T-cell (primary cell): ENCODE measurements at regions not wholly inside any gene's neighbourhood (a gene's known extent, or its start where the extent isn't known, plus 50 kb on each side); places are given as distances from the start of the nearest gene placed in this dataset.
"Not testable (repeated sequence)": the region's sequence is repeated elsewhere in the genome, so short reads cannot be mapped to it uniquely, and the experiment has no call there.

ENCODE experiments used
- ATAC-seq, 4 experiments: fragments of 200-7000 bp in 3 of 4; fragments of 150-1000 bp in 1 of 4; cut with Tn5 transposase; replicated peaks in 1 of 4; 1 replicate in 3 of 4; 2 replicates in 1 of 4; pipeline ENCODE4 v1.10.0; 2021; ENCODE audit warnings: moderate library complexity in 3 of 4, mild to moderate bottlenecking in 2 of 4, moderate number of reproducible peaks in 1 of 4
- CTCF ChIA-PET, 2 donors: fragments of 300-600 bp; sonication (Branson Sonifier 250); formaldehyde crosslinking; loops; one replicate each; lab custom pipeline; 2022; ENCODE audit warnings: antibody characterized with exemption in 2 of 2; lab: Charles Lee
- POLR2A ChIA-PET, 2 donors: fragments of 300-600 bp; sonication (Branson Sonifier 250); formaldehyde crosslinking; loops; one replicate each; lab custom pipeline; 2022; ENCODE audit warnings: antibody characterized with exemption in 2 of 2; lab: Charles Lee
- DNase-seq, 35 experiments: peaks; one replicate each; pipeline versions ENCODE4 v3.0.0 to v3.0.0-alpha.2; 2013 to 2023
- H3K27ac ChIP-seq: one replicate; pipeline ENCODE4 v1.5.1; 2013; ENCODE audit warnings: low read length
- H3K27me3 ChIP-seq, 2 experiments: replicated peaks in 1 of 2; 1 replicate in 1 of 2; 2 replicates in 1 of 2; pipeline versions ENCODE4 v1.6.1 to v1.7.0; 2013; ENCODE audit warnings: low read length in 1 of 2, mixed read lengths in 1 of 2; ENCODE audit not compliant: control insufficient read depth in 2 of 2, insufficient read depth in 2 of 2; ENCODE audit errors: extremely low read depth in 1 of 2
- H3K36me3 ChIP-seq, 2 donors: 1 replicate in 1 of 2; 2 replicates in 1 of 2; pipeline versions ENCODE4 v1.6.1 to v1.7.0; 2013; ENCODE audit warnings: low read length in 1 of 2; ENCODE audit not compliant: control insufficient read depth in 2 of 2, insufficient read depth in 1 of 2; ENCODE audit errors: extremely low read depth in 1 of 2
- H3K4me1 ChIP-seq, 2 experiments: 1 replicate in 1 of 2; 2 replicates in 1 of 2; pipeline versions ENCODE4 v1.6.1 to v1.7.0; 2013; ENCODE audit warnings: low read length in 2 of 2, mixed read lengths in 1 of 2; ENCODE audit not compliant: insufficient read depth in 2 of 2, control insufficient read depth in 1 of 2; ENCODE audit errors: extremely low read depth in 1 of 2
- H3K4me3 ChIP-seq, 2 donors: 1 replicate in 1 of 2; 2 replicates in 1 of 2; pipeline versions ENCODE4 v1.5.1 to v1.7.0; 2013; ENCODE audit warnings: mild to moderate bottlenecking in 2 of 2, low read length in 1 of 2, moderate library complexity in 1 of 2; ENCODE audit not compliant: control insufficient read depth in 1 of 2; ENCODE audit errors: extremely low read depth in 1 of 2
- H3K9me3 ChIP-seq: 2 replicates; pipeline ENCODE4 v1.7.0; 2013
- H3K27ac Mint-ChIP-seq, 2 donors: one replicate each; pipeline ENCODE4 v1.8.0; 2020 to 2021; ENCODE audit warnings: mild to moderate bottlenecking in 2 of 2, mixed read lengths in 2 of 2
- H3K27me3 Mint-ChIP-seq, 2 donors: one replicate each; pipeline ENCODE4 v1.8.0; 2021 to 2022; ENCODE audit warnings: mixed read lengths in 2 of 2
- H3K36me3 Mint-ChIP-seq: one replicate; pipeline ENCODE4 v1.8.0; 2021; ENCODE audit warnings: mixed read lengths
- H3K4me1 Mint-ChIP-seq, 3 donors: one replicate each; pipeline ENCODE4 v1.8.0; 2020 to 2022; ENCODE audit warnings: mixed read lengths in 3 of 3, mild to moderate bottlenecking in 1 of 3
- H3K4me3 Mint-ChIP-seq, 3 donors: one replicate each; pipeline ENCODE4 v1.8.0; 2020 to 2022; ENCODE audit warnings: mild to moderate bottlenecking in 3 of 3, mixed read lengths in 3 of 3, moderate library complexity in 3 of 3
- H3K9me3 Mint-ChIP-seq, 3 donors: one replicate each; pipeline ENCODE4 v1.8.0; 2020 to 2022; ENCODE audit warnings: mixed read lengths in 3 of 3
- WGBS: methylation state at CpG from one replicate; pipeline ENCODE4 v1.1.5; 2013; ENCODE audit warnings: missing lambda C conversion rate; ENCODE audit not compliant: insufficient coverage; 5-methylcytosine and 5-hydroxymethylcytosine counted together

- H3K36me3 Mint-ChIP-seq, result no peaks in the 10 kb centered on the region
- Histone ChIP-seq H3K4me3 (no peak overlapping the region), H3K9me3 (peaks cover 3% of the 10 kb centered on the region), H3K27ac (no peak overlapping the region), H3K27me3 (no peaks in the 10 kb centered on the region), H3K36me3 (no peaks in the 10 kb centered on the region), H3K4me1 (no peaks in the 10 kb centered on the region)
- no peak overlapping the region for H3K4me3 Mint-ChIP-seq
- WGBS, result no CpG with 5 or more reads among the region's 3 CpGs
- no peaks in the 10 kb centered on the region for H3K4me1 Mint-ChIP-seq
- H3K9me3 Mint-ChIP-seq, result peaks cover 8 to 33% (median 26%) of the 10 kb centered on the region in 3 donors
- CTCF ChIA-PET, result no interaction called here
- ATAC-seq (no peak), DNase-seq (no peak)
- H3K27me3 Mint-ChIP-seq, result no peaks in the 10 kb centered on the region
- H3K27ac Mint-ChIP-seq, result no peak overlapping the region
- POLR2A ChIA-PET, result interaction anchor here in 1 of 2 donors (0.6 kb wide), 2 partner anchors 33 to 1625 kb away, joined by 4 to 6 read pairs; no protein-coding TSS in a partner anchor
Measured at GRCh38 chr13:67474115-67474514, 244.0 kb upstream of the PCDH9 start.

GRCh38 chr13:67469623-67470022 lies 239.5 kb upstream of the PCDH9 start:
- H3K27me3 Mint-ChIP-seq, result no peaks in the 10 kb centered on the region
- Histone ChIP-seq H3K9me3 (peaks cover 3% of the 10 kb centered on the region), H3K27me3 (no peaks in the 10 kb centered on the region), H3K4me1 (no peaks in the 10 kb centered on the region), H3K4me3 (no peak overlapping the region), H3K27ac (no peak overlapping the region), H3K36me3 (no peaks in the 10 kb centered on the region)
- no CpG with 5 or more reads among the region's 3 CpGs for WGBS
- H3K9me3 Mint-ChIP-seq, result peaks cover 16 to 51% (median 33%) of the 10 kb centered on the region in 3 donors
- ChIA-PET POLR2A (no interaction called here), CTCF (no interaction called here)
- H3K27ac Mint-ChIP-seq, result no peak overlapping the region
- no peak overlapping the region for H3K4me3 Mint-ChIP-seq
- no peaks in the 10 kb centered on the region for H3K4me1 Mint-ChIP-seq
- no peaks in the 10 kb centered on the region for H3K36me3 Mint-ChIP-seq
- no peak for DNase-seq
- no peak for ATAC-seq

- no peak for ATAC-seq
- Mint-ChIP-seq H3K27me3 (no peaks in the 10 kb centered on the region), H3K36me3 (no peaks in the 10 kb centered on the region), H3K9me3 (peaks cover 16 to 40% (median 30%) of the 10 kb centered on the region in 3 donors), H3K27ac (no peak overlapping the region), H3K4me1 (no peaks in the 10 kb centered on the region), H3K4me3 (no peak overlapping the region)
- DNase-seq, result no peak
- H3K9me3 ChIP-seq, result peaks cover 3% of the 10 kb centered on the region
- H3K27ac ChIP-seq, result no peak overlapping the region
- ChIA-PET POLR2A (no interaction called here), CTCF (no interaction called here)
- H3K4me3 ChIP-seq, result no peak overlapping the region
- 61% methylated on average over 6 of the region's 8 CpGs for WGBS
- H3K27me3 ChIP-seq, result no peaks in the 10 kb centered on the region
- H3K36me3 ChIP-seq, result no peaks in the 10 kb centered on the region
- no peaks in the 10 kb centered on the region for H3K4me1 ChIP-seq
Measured at GRCh38 chr13:67466569-67466968, 236.4 kb upstream of the PCDH9 start.

- H3K27me3 ChIP-seq, result no peaks in the 10 kb centered on the region
- Mint-ChIP-seq H3K27ac (no peak overlapping the region), H3K9me3 (peaks cover 16 to 32% (median 19%) of the 10 kb centered on the region in 3 donors), H3K36me3 (no peaks in the 10 kb centered on the region), H3K4me3 (no peak overlapping the region), H3K27me3 (no peaks in the 10 kb centered on the region), H3K4me1 (no peaks in the 10 kb centered on the region)
- no peak for ATAC-seq
- ChIA-PET POLR2A (no interaction called here), CTCF (interaction anchor here in 1 of 2 donors (0.5 kb wide), 1 partner anchor 568 kb away, joined by 3 read pairs; no protein-coding TSS in a partner anchor)
- no peak overlapping the region for H3K4me3 ChIP-seq
- 60% methylated on average over 1 of the region's 4 CpGs for WGBS
- H3K4me1 ChIP-seq, result no peaks in the 10 kb centered on the region
- H3K27ac ChIP-seq, result no peak overlapping the region
- H3K36me3 ChIP-seq, result no peaks in the 10 kb centered on the region
- no peak for DNase-seq
- H3K9me3 ChIP-seq, result no peaks in the 10 kb centered on the region
Measured at GRCh38 chr13:67464154-67464553, 234.0 kb upstream of the PCDH9 start.

GRCh38 chr13:67462098-67462497 lies 232.0 kb upstream of the PCDH9 start:
- Histone ChIP-seq H3K4me1 (no peaks in the 10 kb centered on the region), H3K36me3 (no peaks in the 10 kb centered on the region), H3K4me3 (no peak overlapping the region), H3K27ac (no peak overlapping the region), H3K27me3 (no peaks in the 10 kb centered on the region), H3K9me3 (no peaks in the 10 kb centered on the region)
- H3K27me3 Mint-ChIP-seq, result no peaks in the 10 kb centered on the region
- ChIA-PET POLR2A (no interaction called here), CTCF (no interaction called here)
- no CpG with 5 or more reads among the region's 1 CpG for WGBS
- H3K36me3 Mint-ChIP-seq, result no peaks in the 10 kb centered on the region
- H3K4me3 Mint-ChIP-seq, result no peak overlapping the region
- H3K4me1 Mint-ChIP-seq, result no peaks in the 10 kb centered on the region
- DNase-seq, result no peak
- ATAC-seq, result no peak
- no peak overlapping the region for H3K27ac Mint-ChIP-seq
- H3K9me3 Mint-ChIP-seq, result peaks cover 13 to 21% (median 13%) of the 10 kb centered on the region in 3 donors

GRCh38 chr13:67452526-67452925 lies 222.4 kb upstream of the PCDH9 start:
- not testable (repeated sequence) for H3K36me3 ChIP-seq

GRCh38 chr13:67445436-67445835 lies 215.3 kb upstream of the PCDH9 start:
- POLR2A ChIA-PET, result no interaction called here
- ATAC-seq, result no peak

More at GRCh38 chr13:67452526-67452925, 222.4 kb upstream of the PCDH9 start:
- H3K9me3 ChIP-seq, H3K4me1 ChIP-seq, CTCF ChIA-PET, H3K4me1 Mint-ChIP-seq, H3K27ac Mint-ChIP-seq, H3K36me3 Mint-ChIP-seq, H3K4me3 Mint-ChIP-seq, H3K27me3 Mint-ChIP-seq, ATAC-seq, H3K4me3 ChIP-seq, POLR2A ChIA-PET, DNase-seq, H3K27ac ChIP-seq, H3K27me3 ChIP-seq: not testable (repeated sequence)
- H3K9me3 Mint-ChIP-seq, result peaks cover 8 to 19% (median 15%) of the 10 kb centered on the region in 3 donors
- WGBS, result 79% methylated on average over 5 of the region's 8 CpGs

More at GRCh38 chr13:67445436-67445835, 215.3 kb upstream of the PCDH9 start:
- no peaks in the 10 kb centered on the region for H3K4me1 Mint-ChIP-seq
- H3K27me3 Mint-ChIP-seq, result no peaks in the 10 kb centered on the region
- no peak overlapping the region for H3K4me3 Mint-ChIP-seq
- H3K36me3 Mint-ChIP-seq, result no peaks in the 10 kb centered on the region
- Histone ChIP-seq H3K9me3 (no peaks in the 10 kb centered on the region), H3K27ac (no peak overlapping the region), H3K27me3 (no peaks in the 10 kb centered on the region), H3K4me1 (no peaks in the 10 kb centered on the region), H3K36me3 (no peaks in the 10 kb centered on the region), H3K4me3 (no peak overlapping the region)
- no peak overlapping the region for H3K27ac Mint-ChIP-seq
- peaks cover 0 to 11% (median 3%) of the 10 kb centered on the region in 3 donors for H3K9me3 Mint-ChIP-seq
- CTCF ChIA-PET, result no interaction called here
- 100% methylated on average over 2 of the region's 5 CpGs for WGBS
- no peak for DNase-seq
